ENCODE measurements at regions not wholly inside any gene's neighbourhood (a gene's known extent, or its start where the extent isn't known, plus 50 kb on each side); places are given as distances from the start of the nearest gene placed in this dataset.

- H3K27me3 Mint-ChIP-seq (ENCODE audit: low read depth), result no peaks in the 10 kb centered on the region
- 0 out of 2 replicates have a peak, but pooled peaks cover 3% of the 10 kb centered on the region for H3K4me1 Mint-ChIP-seq
- CTCF ChIA-PET, result no interaction called here
- ATAC-seq (no peak), DNase-seq (ENCODE audit: low spot score) (no peak)
- no peak overlapping the region for H3K27ac Mint-ChIP-seq
- POLR2A ChIA-PET, result no interaction called here
- TF ChIP-seq ZNF396 (CRISPR knock-in tag; IDR thresholded peaks at IDR 0.05; ENCODE audit: borderline replicate concordance) (no peak), JUN (CRISPR knock-in tag; IDR thresholded peaks at IDR 0.05) (no peak), ZNF219 (CRISPR knock-in tag; IDR thresholded peaks at IDR 0.05; ENCODE audit: borderline replicate concordance) (no peak), FOXJ3 (CRISPR knock-in tag; IDR thresholded peaks at IDR 0.05; ENCODE audit: borderline replicate concordance) (no peak), FOXK1 (CRISPR knock-in tag; IDR thresholded peaks at IDR 0.05) (no peak)
- 0 out of 2 replicates have a peak, but pooled peaks cover 3% of the 10 kb centered on the region for H3K9me3 Mint-ChIP-seq
- no peaks in the 10 kb centered on the region for H3K36me3 Mint-ChIP-seq
- no peak overlapping the region for H3K4me3 Mint-ChIP-seq
Measured at GRCh38 chr1:64401285-64401684, 68.6 kb upstream of the CACHD1 start.

GRCh38 chr1:64403331-64403730 is 66.6 kb upstream of the CACHD1 start:
- Mint-ChIP-seq H3K4me3 (no peak overlapping the region), H3K27me3 (ENCODE audit: low read depth) (no peaks in the 10 kb centered on the region; the same call in 1 of the 2 replicates), H3K27ac (no peak overlapping the region), H3K9me3 (peaks cover 6% of the 10 kb centered on the region; the same call in 1 of the 2 replicates), H3K36me3 (no peaks in the 10 kb centered on the region), H3K4me1 (0 out of 2 replicates have a peak, but pooled peaks cover 3% of the 10 kb centered on the region)
- no peak for ATAC-seq
- no peak for DNase-seq (ENCODE audit: low spot score)
- no peak for TF ChIP-seq ZBTB43 (CRISPR knock-in tag; IDR thresholded peaks at IDR 0.05)
- TF ChIP-seq ZNF219 (CRISPR knock-in tag; IDR thresholded peaks at IDR 0.05; ENCODE audit: borderline replicate concordance), result no peak
- ChIA-PET CTCF (no interaction called here), POLR2A (no interaction called here)

GRCh38 chr1:64404202-64404601 is 65.7 kb upstream of the CACHD1 start:
- CTCF ChIA-PET, result no interaction called here

GRCh38 chr1:64405833-64406232 is 64.1 kb upstream of the CACHD1 start:
- DNase-seq (ENCODE audit: low spot score) (no peak), ATAC-seq (no peak)
- H3K27me3 Mint-ChIP-seq (ENCODE audit: low read depth), result no peaks in the 10 kb centered on the region; the same call in 1 of the 2 replicates
- ChIA-PET POLR2A (no interaction called here), CTCF (no interaction called here)
- no peak overlapping the region for H3K27ac Mint-ChIP-seq
- H3K36me3 Mint-ChIP-seq, result no peaks in the 10 kb centered on the region
- H3K4me3 Mint-ChIP-seq, result no peak overlapping the region
- H3K4me1 Mint-ChIP-seq, result 0 out of 2 replicates have a peak, but pooled peaks cover 3% of the 10 kb centered on the region
- H3K9me3 Mint-ChIP-seq, result peaks cover 6% of the 10 kb centered on the region; the same call in 1 of the 2 replicates
- TF ChIP-seq MXD4 (CRISPR knock-in tag; IDR thresholded peaks at IDR 0.05; ENCODE audit: borderline replicate concordance) (no peak), FOXP4 (CRISPR knock-in tag; IDR thresholded peaks at IDR 0.05) (no peak), RELA (CRISPR knock-in tag; IDR thresholded peaks at IDR 0.05; ENCODE audit: borderline replicate concordance) (no peak), ZBTB43 (CRISPR knock-in tag; IDR thresholded peaks at IDR 0.05) (no peak), FOXK1 (CRISPR knock-in tag; IDR thresholded peaks at IDR 0.05) (no peak), NR2C2 (CRISPR knock-in tag; IDR thresholded peaks at IDR 0.05) (no peak), CTCF (IDR thresholded peaks at IDR 0.05) (no peak), ATF1 (CRISPR knock-in tag; IDR thresholded peaks at IDR 0.05) (no peak), ZNF281 (CRISPR knock-in tag; IDR thresholded peaks at IDR 0.05) (no peak), CREB1 (CRISPR knock-in tag; IDR thresholded peaks at IDR 0.05) (no peak), ZSCAN18 (CRISPR knock-in tag; IDR thresholded peaks at IDR 0.05) (no peak), USF2 (CRISPR knock-in tag; IDR thresholded peaks at IDR 0.05) (no peak)

More at GRCh38 chr1:64404202-64404601, 65.7 kb upstream of the CACHD1 start:
- H3K4me3 Mint-ChIP-seq, result no peak overlapping the region
- ATAC-seq (no peak), DNase-seq (ENCODE audit: low spot score) (no peak)
- H3K27ac Mint-ChIP-seq, result no peak overlapping the region
- TF ChIP-seq KAT7 (CRISPR knock-in tag; IDR thresholded peaks at IDR 0.05; ENCODE audit: borderline replicate concordance), result no peak
- TF ChIP-seq NFYB (CRISPR knock-in tag; conservative IDR thresholded peaks at IDR 0.05; ENCODE audit: low read depth), result no peak
- no peaks in the 10 kb centered on the region for H3K36me3 Mint-ChIP-seq
- H3K9me3 Mint-ChIP-seq, result peaks cover 6% of the 10 kb centered on the region; the same call in 1 of the 2 replicates
- POLR2A ChIA-PET, result no interaction called here
- H3K4me1 Mint-ChIP-seq, result 0 out of 2 replicates have a peak, but pooled peaks cover 3% of the 10 kb centered on the region
- no peaks in the 10 kb centered on the region; the same call in 1 of the 2 replicates for H3K27me3 Mint-ChIP-seq (ENCODE audit: low read depth)

Measured in WTC11 (cell line).